Suprapubic skin (tissue), 4 donors: ENCODE measurements at regions not wholly inside any gene's neighbourhood (a gene's known extent, or its start where the extent isn't known, plus 50 kb on each side); places are given as distances from the start of the nearest gene placed in this dataset.

Experiments used
- DNase-seq, 2 donors: peaks; one replicate each; pipeline ENCODE4 v3.0.0-alpha.2; 2019; ENCODE audit warnings: low spot score in 2 of 2
- H3K27ac ChIP-seq: fragments of 200-600 bp; sonication (generic); one replicate; pipeline ENCODE4 v1.5.1; 2019
- H3K27me3 ChIP-seq: fragments of 200-600 bp; sonication (generic); one replicate; pipeline ENCODE4 v1.5.1; 2019
- H3K36me3 ChIP-seq: fragments of 200-600 bp; sonication (generic); one replicate; pipeline ENCODE4 v1.5.1; 2019
- H3K4me1 ChIP-seq: fragments of 200-600 bp; sonication (generic); one replicate; pipeline ENCODE4 v1.5.1; 2019
- H3K4me3 ChIP-seq: fragments of 200-600 bp; sonication (generic); one replicate; pipeline ENCODE4 v1.5.1; 2019; ENCODE audit warnings: mild to moderate bottlenecking
- H3K9me3 ChIP-seq: fragments of 200-600 bp; sonication (generic); one replicate; pipeline ENCODE4 v1.5.1; 2019
- EP300 ChIP-seq: sonication (generic); formaldehyde crosslinking; IDR thresholded peaks from one replicate; pipeline ENCODE4 v1.6.1; 2017; ENCODE audit warnings: antibody characterized with exemption
- POLR2A ChIP-seq, 2 donors: fragments of 450-650 bp; IDR thresholded peaks; one replicate each; pipeline ENCODE4 v1.6.1; 2017; ENCODE audit warnings: antibody characterized with exemption in 2 of 2, mild to moderate bottlenecking in 2 of 2, moderate library complexity in 2 of 2
- POLR2AphosphoS5 ChIP-seq, 3 donors: sonication (generic); formaldehyde crosslinking; IDR thresholded peaks; one replicate each; pipeline ENCODE4 v1.6.1; 2017; ENCODE audit warnings: antibody characterized with exemption in 3 of 3
- WGBS: methylation state at CpG from one replicate; pipeline ENCODE4 v1.1.5; 2018; 5-methylcytosine and 5-hydroxymethylcytosine counted together
- TF ChIP-seq, protein P1 (sequence below), 2 donors: fragments of 200-600 bp in 1 of 2; fragments of 450-650 bp in 1 of 2; sonication (generic) in 1 of 2; IDR thresholded peaks; one replicate each; pipeline ENCODE4 v1.5.1; 2016 to 2019; ENCODE audit warnings: antibody characterized with exemption in 2 of 2, mild to moderate bottlenecking in 1 of 2, moderate library complexity in 1 of 2

DNA sequence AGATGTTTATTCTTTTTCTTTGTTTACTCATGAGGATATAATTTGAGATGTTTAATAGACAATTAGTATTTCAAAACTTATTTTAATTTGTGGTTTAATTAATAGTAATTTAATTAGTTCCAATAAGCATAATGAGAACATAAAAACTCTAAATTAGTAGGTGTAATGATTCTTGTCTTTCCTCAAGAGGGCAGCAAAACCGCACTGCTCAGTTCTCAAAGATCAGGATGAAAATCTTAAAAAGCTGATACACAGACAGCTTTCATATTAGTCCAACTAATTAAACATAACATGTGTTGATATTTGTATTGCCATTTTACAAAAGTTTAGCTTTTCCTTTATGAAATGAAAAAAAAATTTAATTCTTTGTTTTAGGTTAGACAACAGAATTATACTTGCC is 106.7 kb upstream of the C21orf91 start:
- H3K36me3 ChIP-seq: no peaks in the 10 kb centered on the region
- 44% methylated on average over 1 of the region's 1 CpG for WGBS
- H3K4me3 ChIP-seq: no peak overlapping the region
- no peaks in the 10 kb centered on the region for H3K27me3 ChIP-seq
- peaks cover 15% of the 10 kb centered on the region for H3K4me1 ChIP-seq
- no peak for TF ChIP-seq POLR2AphosphoS5 (IDR thresholded peaks at IDR 0.05)
- TF ChIP-seq, protein P1, sequence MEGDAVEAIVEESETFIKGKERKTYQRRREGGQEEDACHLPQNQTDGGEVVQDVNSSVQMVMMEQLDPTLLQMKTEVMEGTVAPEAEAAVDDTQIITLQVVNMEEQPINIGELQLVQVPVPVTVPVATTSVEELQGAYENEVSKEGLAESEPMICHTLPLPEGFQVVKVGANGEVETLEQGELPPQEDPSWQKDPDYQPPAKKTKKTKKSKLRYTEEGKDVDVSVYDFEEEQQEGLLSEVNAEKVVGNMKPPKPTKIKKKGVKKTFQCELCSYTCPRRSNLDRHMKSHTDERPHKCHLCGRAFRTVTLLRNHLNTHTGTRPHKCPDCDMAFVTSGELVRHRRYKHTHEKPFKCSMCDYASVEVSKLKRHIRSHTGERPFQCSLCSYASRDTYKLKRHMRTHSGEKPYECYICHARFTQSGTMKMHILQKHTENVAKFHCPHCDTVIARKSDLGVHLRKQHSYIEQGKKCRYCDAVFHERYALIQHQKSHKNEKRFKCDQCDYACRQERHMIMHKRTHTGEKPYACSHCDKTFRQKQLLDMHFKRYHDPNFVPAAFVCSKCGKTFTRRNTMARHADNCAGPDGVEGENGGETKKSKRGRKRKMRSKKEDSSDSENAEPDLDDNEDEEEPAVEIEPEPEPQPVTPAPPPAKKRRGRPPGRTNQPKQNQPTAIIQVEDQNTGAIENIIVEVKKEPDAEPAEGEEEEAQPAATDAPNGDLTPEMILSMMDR (IDR thresholded peaks at IDR 0.05): peak; percentile 2 to 14
- no peaks in the 10 kb centered on the region for H3K9me3 ChIP-seq
- no peak for DNase-seq
- no peak overlapping the region for H3K27ac ChIP-seq

- H3K4me1 ChIP-seq: peaks cover 15% of the 10 kb centered on the region
- H3K27ac ChIP-seq: no peak overlapping the region
- no peaks in the 10 kb centered on the region for H3K36me3 ChIP-seq
- no peak overlapping the region for H3K4me3 ChIP-seq
- H3K27me3 ChIP-seq: no peaks in the 10 kb centered on the region
- TF ChIP-seq POLR2AphosphoS5 (IDR thresholded peaks at IDR 0.05) (no peak), POLR2A (IDR thresholded peaks at IDR 0.05) (no peak), EP300 (no peak)
- TF ChIP-seq, protein P1 (IDR thresholded peaks at IDR 0.05): peak; percentile 52 to 78
- no peaks in the 10 kb centered on the region for H3K9me3 ChIP-seq
- no peak for DNase-seq
- WGBS: 6% methylated on average over 3 of the region's 3 CpGs
Measured at GRCh38 chr21:17925000-17925610, 105.9 kb upstream of the C21orf91 start.

DNA sequence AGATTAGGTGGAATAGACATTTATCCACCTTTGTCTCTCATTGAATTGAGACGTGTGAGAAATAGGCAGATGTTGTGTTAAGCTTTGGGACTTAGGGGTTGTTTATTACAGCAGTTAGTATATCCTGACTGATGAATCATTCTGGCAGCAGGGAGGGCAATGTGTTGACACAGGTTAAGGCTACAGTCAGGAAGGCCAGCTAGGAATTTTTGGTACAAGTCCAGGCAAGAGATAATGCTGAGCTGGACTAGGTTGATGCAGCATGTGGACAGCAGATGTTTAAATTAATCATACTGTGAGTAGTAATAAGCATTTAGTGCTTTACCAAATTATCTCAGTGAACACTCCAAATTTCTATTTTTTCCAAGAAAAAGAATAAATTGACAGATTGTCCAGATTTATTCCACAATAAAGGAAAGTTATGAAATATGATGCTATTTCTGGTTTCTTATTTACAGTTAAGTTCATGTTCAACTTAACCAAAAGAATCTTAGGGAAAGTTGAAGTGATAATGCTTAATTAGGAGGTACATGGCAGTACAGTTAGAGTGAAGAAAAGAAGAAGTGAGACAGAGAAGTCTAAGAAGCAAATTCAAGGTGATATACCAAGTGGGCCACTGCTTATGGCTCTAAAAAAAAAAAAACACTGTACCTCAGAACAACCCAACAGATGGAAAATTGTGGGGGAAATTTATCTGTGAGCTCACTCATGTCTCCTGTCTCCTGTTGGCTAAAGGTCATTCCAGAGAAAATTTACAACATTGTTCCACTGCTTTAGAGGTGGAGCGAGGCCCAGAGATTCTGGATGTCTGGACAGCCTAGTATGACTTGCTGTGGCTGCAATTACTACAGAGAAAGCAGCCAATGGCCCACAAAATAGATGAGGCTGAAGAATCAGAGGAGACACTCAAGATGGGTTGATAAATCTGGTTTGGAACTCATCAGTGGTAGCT is 102.7 kb upstream of the C21orf91 start:
- no peak overlapping the region for H3K27ac ChIP-seq
- no peaks in the 10 kb centered on the region for H3K9me3 ChIP-seq
- H3K4me1 ChIP-seq: peaks cover 15% of the 10 kb centered on the region
- H3K27me3 ChIP-seq: no peaks in the 10 kb centered on the region
- TF ChIP-seq POLR2AphosphoS5 (IDR thresholded peaks at IDR 0.05) (no peak), POLR2A (IDR thresholded peaks at IDR 0.05) (no peak), EP300 (no peak)
- TF ChIP-seq, protein P1 (IDR thresholded peaks at IDR 0.05): no peak
- no peak for DNase-seq
- no peak overlapping the region for H3K4me3 ChIP-seq
- WGBS: 34% methylated on average over 2 of the region's 2 CpGs
- H3K36me3 ChIP-seq: no peaks in the 10 kb centered on the region

DNA sequence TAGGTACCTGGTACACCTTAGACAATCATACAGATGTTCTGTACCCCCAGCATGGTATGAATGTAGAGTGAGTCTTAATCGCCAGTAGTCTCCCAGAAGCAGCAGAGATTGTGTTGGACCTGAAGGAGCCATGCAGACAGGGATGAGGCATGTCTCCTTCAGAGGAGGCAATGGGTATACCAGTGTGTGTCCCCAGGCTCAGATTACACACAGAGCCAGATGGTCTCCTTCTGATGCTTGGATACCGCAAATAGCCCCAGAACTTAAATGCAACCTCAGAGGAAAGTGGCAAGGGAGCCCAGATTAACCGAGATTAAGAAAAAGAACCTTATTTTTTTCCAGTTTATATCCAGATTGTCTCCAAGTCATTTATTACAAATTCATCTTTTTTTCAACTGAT is 96.8 kb upstream of the C21orf91 start:
- no peaks in the 10 kb centered on the region for H3K27me3 ChIP-seq
- no peak for DNase-seq
- TF ChIP-seq POLR2A (IDR thresholded peaks at IDR 0.05): no peak
- no peak for TF ChIP-seq POLR2AphosphoS5 (IDR thresholded peaks at IDR 0.05)
- TF ChIP-seq, protein P1 (IDR thresholded peaks at IDR 0.05): no peak
- no peak for TF ChIP-seq EP300
- H3K36me3 ChIP-seq: no peaks in the 10 kb centered on the region
- 81% methylated on average over 3 of the region's 3 CpGs for WGBS
- no peaks in the 10 kb centered on the region for H3K4me1 ChIP-seq
- no peak overlapping the region for H3K27ac ChIP-seq
- H3K4me3 ChIP-seq: no peak overlapping the region
- no peaks in the 10 kb centered on the region for H3K9me3 ChIP-seq

GRCh38 chr21:17911628-17912027 is 92.5 kb upstream of the C21orf91 start:
- TF ChIP-seq POLR2AphosphoS5 (IDR thresholded peaks at IDR 0.05): no peak
- TF ChIP-seq, protein P1 (IDR thresholded peaks at IDR 0.05): no peak
- no peak for TF ChIP-seq POLR2A (IDR thresholded peaks at IDR 0.05)
- TF ChIP-seq EP300: no peak
- DNase-seq: no peak
- H3K36me3 ChIP-seq: no peaks in the 10 kb centered on the region
- H3K9me3 ChIP-seq: no peaks in the 10 kb centered on the region
- no peaks in the 10 kb centered on the region for H3K4me1 ChIP-seq
- H3K27ac ChIP-seq: no peak overlapping the region
- WGBS: 61% methylated on average over 3 of the region's 3 CpGs
- no peaks in the 10 kb centered on the region for H3K27me3 ChIP-seq
- H3K4me3 ChIP-seq: no peak overlapping the region
